B cell (primary cell): ENCODE measurements at regions not wholly inside any gene's neighbourhood (a gene's known extent, or its start where the extent isn't known, plus 50 kb on each side); places are given as distances from the start of the nearest gene placed in this dataset.

ENCODE experiments used
- ATAC-seq: fragments of 200-7000 bp; cut with Tn5 transposase; one replicate; pipeline ENCODE4 v1.10.0; 2021; ENCODE audit warnings: low read depth, mild to moderate bottlenecking, moderate number of reproducible peaks, moderate library complexity
- CTCF ChIA-PET: fragments of 350-600 bp; sonication (Branson Sonifier 250); formaldehyde crosslinking; loops from one replicate; lab custom pipeline; 2021; ENCODE audit warnings: antibody characterized with exemption, inconsistent platforms; lab: Charles Lee
- POLR2A ChIA-PET: fragments of 350-600 bp; sonication (Branson Sonifier 250); formaldehyde crosslinking; loops from one replicate; lab custom pipeline; 2021; ENCODE audit warnings: antibody characterized with exemption; lab: Charles Lee
- DNase-seq: peaks from one replicate; pipeline ENCODE4 v3.0.0; 2013
- H2AFZ ChIP-seq: 2 replicates; pipeline ENCODE4 v1.6.1; 2012; ENCODE audit warnings: mild to moderate bottlenecking, low read depth, low read length; ENCODE audit not compliant: insufficient read depth, poor library complexity, severe bottlenecking
- H3K27ac ChIP-seq, 2 donors: 1 replicate in 1 of 2; 2 replicates in 1 of 2; pipeline ENCODE4 v1.5.1; 2012 to 2013; ENCODE audit warnings: low read length in 2 of 2, mild to moderate bottlenecking in 2 of 2, moderate library complexity in 1 of 2
- H3K27me3 ChIP-seq, 4 experiments: fragments of 200-600 bp in 1 of 4; sonication (generic) in 1 of 4; replicated peaks in 1 of 4; 1 replicate in 2 of 4; 2 replicates in 2 of 4; pipeline versions ENCODE4 v1.6.1 to v1.7.0; 2013 to 2016; ENCODE audit warnings: low read length in 3 of 4, mild to moderate bottlenecking in 2 of 4, mixed read lengths in 1 of 4, moderate library complexity in 1 of 4; ENCODE audit not compliant: insufficient read depth in 4 of 4, control insufficient read depth in 3 of 4; ENCODE audit errors: control extremely low read depth in 1 of 4
- H3K36me3 ChIP-seq, 2 experiments: replicated peaks in 1 of 2; 1 replicate in 1 of 2; 2 replicates in 1 of 2; pipeline versions ENCODE4 v1.6.1 to v1.7.1; 2013; ENCODE audit warnings: low read length in 1 of 2; ENCODE audit not compliant: insufficient read depth in 2 of 2, control insufficient read depth in 1 of 2; ENCODE audit errors: control extremely low read depth in 1 of 2, extremely low read depth in 1 of 2
- H3K4me1 ChIP-seq, 2 donors: fragments of 200-600 bp in 1 of 2; sonication (generic) in 1 of 2; 1 replicate in 1 of 2; 2 replicates in 1 of 2; pipeline versions ENCODE4 v1.5.1 to v1.6.1; 2013 to 2017; ENCODE audit warnings: low read length in 2 of 2; ENCODE audit not compliant: control insufficient read depth in 2 of 2, insufficient read depth in 2 of 2
- H3K4me2 ChIP-seq: replicated peaks from 2 replicates; pipeline ENCODE3; 2012; ENCODE audit warnings: mild to moderate bottlenecking, low read depth, low read length; ENCODE audit not compliant: poor library complexity, severe bottlenecking
- H3K4me3 ChIP-seq, 5 experiments: fragments of 200-600 bp in 1 of 5; sonication (generic) in 1 of 5; 1 replicate in 3 of 5; 2 replicates in 2 of 5; pipeline versions ENCODE4 v1.5.1 to v1.7.0; 2011 to 2016; ENCODE audit warnings: low read length in 4 of 5, mild to moderate bottlenecking in 4 of 5, low read depth in 2 of 5, control low read depth in 1 of 5, moderate library complexity in 1 of 5; ENCODE audit not compliant: insufficient read depth in 1 of 5; ENCODE audit errors: control extremely low read depth in 1 of 5, extremely low read depth in 1 of 5
- H3K79me2 ChIP-seq: fragments of 200-600 bp; sonication (generic); one replicate; pipeline ENCODE4 v1.6.0; 2016; ENCODE audit warnings: low read length; ENCODE audit not compliant: control insufficient read depth, insufficient read depth
- H3K9ac ChIP-seq: fragments of 200-600 bp; sonication (generic); 2 replicates; pipeline ENCODE4 v1.6.1; 2017; ENCODE audit warnings: mild to moderate bottlenecking, low read length, moderate library complexity
- H3K9me3 ChIP-seq, 3 donors: one replicate each; pipeline versions ENCODE4 v1.6.1 to v1.7.1; 2013; ENCODE audit warnings: low read length in 2 of 3; ENCODE audit not compliant: control insufficient read depth in 2 of 3, insufficient read depth in 1 of 3; ENCODE audit errors: control extremely low read depth in 1 of 3
- H4K20me1 ChIP-seq: 2 replicates; pipeline ENCODE4 v1.6.0; 2012; ENCODE audit warnings: mild to moderate bottlenecking, low read length; ENCODE audit not compliant: insufficient read depth, control insufficient read depth, poor library complexity, severe bottlenecking
- H3K27ac Mint-ChIP-seq: one replicate; pipeline ENCODE4 v1.8.0; 2021; ENCODE audit warnings: mixed read lengths
- H3K27me3 Mint-ChIP-seq: one replicate; pipeline ENCODE4 v1.8.0; 2021; ENCODE audit warnings: mixed read lengths
- H3K4me1 Mint-ChIP-seq: one replicate; pipeline ENCODE4 v1.8.0; 2021; ENCODE audit warnings: mixed read lengths
- H3K4me3 Mint-ChIP-seq: one replicate; pipeline ENCODE4 v1.8.0; 2021; ENCODE audit warnings: mixed read lengths
- H3K9me3 Mint-ChIP-seq: one replicate; pipeline ENCODE4 v1.8.0; 2022; ENCODE audit warnings: mixed read lengths; ENCODE audit not compliant: insufficient read depth
- EZH2 ChIP-seq: IDR thresholded peaks from 2 replicates; pipeline ENCODE4 v1.6.1; 2012; ENCODE audit warnings: borderline replicate concordance, low read depth, mild to moderate bottlenecking, moderate library complexity, low read length; ENCODE audit not compliant: insufficient read depth, poor library complexity, severe bottlenecking
- WGBS: methylation state at CpG from one replicate; pipeline ENCODE4 v1.1.5; 2013; ENCODE audit warnings: missing lambda C conversion rate; ENCODE audit not compliant: insufficient coverage; 5-methylcytosine and 5-hydroxymethylcytosine counted together
- intact Hi-C: fragments of 100-400 bp; cut with micrococcal nuclease; formaldehyde crosslinking; loops from one replicate; pipeline ENCODE4 v1.10.0; 2022
- TF ChIP-seq, protein P1 (sequence below): fragments of 200-600 bp; IDR thresholded peaks from one replicate; pipeline ENCODE4 v1.8.0; 2022; ENCODE audit warnings: antibody characterized with exemption, mild to moderate bottlenecking

DNA sequence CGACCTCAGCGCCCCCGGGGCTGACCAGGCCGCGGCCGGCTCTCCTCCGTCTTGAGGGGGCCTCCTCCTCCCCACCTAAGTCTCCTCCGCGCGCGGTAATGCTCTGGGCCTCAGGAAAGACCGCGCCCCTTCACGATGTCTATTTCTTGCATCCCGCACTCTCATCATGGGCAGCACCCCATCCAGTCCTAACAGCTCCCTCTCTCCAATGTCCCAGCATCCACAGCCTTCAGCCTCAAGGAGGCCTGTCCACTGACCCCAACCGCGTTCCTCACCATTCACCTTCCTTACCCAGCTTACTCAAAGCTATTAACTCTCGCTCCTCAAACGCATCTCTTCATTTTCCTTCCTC, 77.5 kb downstream of the MAGED4 start:
- peaks cover 3% of the 10 kb centered on the region for H3K27me3 Mint-ChIP-seq
- CTCF ChIA-PET, result interaction anchor here (0.8 to 1.2 kb wide), 3 partner anchors 13 to 733 kb away, joined by 3 to 4 read pairs (median 4); no protein-coding TSS in a partner anchor
- Histone ChIP-seq H3K36me3 (no peaks in the 10 kb centered on the region), H3K27ac (peak overlapping the region; percentile 80 to 93), H3K79me2 (no peaks in the 10 kb centered on the region), H3K9me3 (no peaks in the 10 kb centered on the region), H4K20me1 (no peaks in the 10 kb centered on the region), H3K4me1 (peaks cover 11 to 14% of the 10 kb centered on the region in 2 donors), H3K9ac (peak overlapping the region; percentile 92), H3K27me3 (peaks cover 0 to 8% (median 0%) of the 10 kb centered on the region in 4 experiments), H3K4me3 (peak overlapping the region in 4 of 5 experiments; percentile 45 to 82 (median 81)), H3K4me2 (peak overlapping the region; percentile 93), H2AFZ (peak overlapping the region; percentile 99)
- intact Hi-C loops, result loop anchor here (5.0 to 10.0 kb wide), 2 partner anchors 765 to 1117 kb away; partner anchors contain the start of gene NUDT11
- TF ChIP-seq EZH2, result no peak
- TF ChIP-seq, protein P1, sequence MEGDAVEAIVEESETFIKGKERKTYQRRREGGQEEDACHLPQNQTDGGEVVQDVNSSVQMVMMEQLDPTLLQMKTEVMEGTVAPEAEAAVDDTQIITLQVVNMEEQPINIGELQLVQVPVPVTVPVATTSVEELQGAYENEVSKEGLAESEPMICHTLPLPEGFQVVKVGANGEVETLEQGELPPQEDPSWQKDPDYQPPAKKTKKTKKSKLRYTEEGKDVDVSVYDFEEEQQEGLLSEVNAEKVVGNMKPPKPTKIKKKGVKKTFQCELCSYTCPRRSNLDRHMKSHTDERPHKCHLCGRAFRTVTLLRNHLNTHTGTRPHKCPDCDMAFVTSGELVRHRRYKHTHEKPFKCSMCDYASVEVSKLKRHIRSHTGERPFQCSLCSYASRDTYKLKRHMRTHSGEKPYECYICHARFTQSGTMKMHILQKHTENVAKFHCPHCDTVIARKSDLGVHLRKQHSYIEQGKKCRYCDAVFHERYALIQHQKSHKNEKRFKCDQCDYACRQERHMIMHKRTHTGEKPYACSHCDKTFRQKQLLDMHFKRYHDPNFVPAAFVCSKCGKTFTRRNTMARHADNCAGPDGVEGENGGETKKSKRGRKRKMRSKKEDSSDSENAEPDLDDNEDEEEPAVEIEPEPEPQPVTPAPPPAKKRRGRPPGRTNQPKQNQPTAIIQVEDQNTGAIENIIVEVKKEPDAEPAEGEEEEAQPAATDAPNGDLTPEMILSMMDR, result no peak
- DNase-seq, result no peak
- H3K9me3 Mint-ChIP-seq, result no peaks in the 10 kb centered on the region
- H3K4me3 Mint-ChIP-seq, result peak overlapping the region; percentile 98
- H3K27ac Mint-ChIP-seq, result peak overlapping the region; percentile 100
- ATAC-seq, result no peak
- POLR2A ChIA-PET, result interaction anchor here (1.3 kb wide), 1 partner anchor 367 kb away, joined by 3 read pairs; no protein-coding TSS in a partner anchor
- WGBS, result 14% methylated on average over 13 of the region's 19 CpGs
- H3K4me1 Mint-ChIP-seq, result peaks cover 18% of the 10 kb centered on the region

DNA sequence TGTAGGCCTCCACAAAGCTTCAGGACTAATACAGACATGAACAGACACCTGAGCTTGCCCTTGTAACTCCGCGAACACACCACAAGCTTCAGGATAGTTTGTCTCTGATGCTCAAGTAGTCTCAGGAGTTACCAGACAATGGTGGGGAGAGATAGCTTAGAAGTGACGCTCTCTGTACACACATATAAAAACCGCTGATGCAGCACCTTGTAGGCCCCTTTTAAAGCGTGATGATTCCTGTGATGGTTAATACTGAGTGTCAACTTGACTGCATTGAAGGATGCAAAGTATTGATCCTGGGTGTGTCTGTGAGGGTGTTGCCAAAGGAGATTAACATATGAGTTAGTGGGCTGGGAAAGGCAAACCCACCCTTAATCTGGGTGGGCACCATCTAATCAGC, 78.7 kb downstream of the MAGED4 start:
- Histone ChIP-seq H3K4me3 (no peak overlapping the region), H3K9me3 (no peaks in the 10 kb centered on the region), H3K27me3 (peaks cover 0 to 3% (median 0%) of the 10 kb centered on the region in 4 experiments), H3K4me2 (no peak overlapping the region), H3K4me1 (peaks cover 11 to 14% of the 10 kb centered on the region in 2 donors), H3K27ac (no peak overlapping the region), H2AFZ (no peak overlapping the region), H4K20me1 (no peaks in the 10 kb centered on the region), H3K79me2 (no peaks in the 10 kb centered on the region), H3K36me3 (no peaks in the 10 kb centered on the region), H3K9ac (no peak overlapping the region)
- intact Hi-C loops, result loop anchor here (5.0 to 10.0 kb wide), 2 partner anchors 766 to 1119 kb away; partner anchors contain the start of gene NUDT11
- WGBS, result no CpG with 5 or more reads among the region's 5 CpGs
- Mint-ChIP-seq H3K27me3 (peaks cover 3% of the 10 kb centered on the region), H3K4me1 (peaks cover 18% of the 10 kb centered on the region), H3K4me3 (no peak overlapping the region), H3K27ac (no peak overlapping the region), H3K9me3 (no peaks in the 10 kb centered on the region)
- POLR2A ChIA-PET, result no interaction called here
- no peak for ATAC-seq
- no peak for DNase-seq
- CTCF ChIA-PET, result no interaction called here
- TF ChIP-seq EZH2, result no peak
- TF ChIP-seq, protein P1, result no peak
